BE2C (cell line): ENCODE measurements at regions not wholly inside any gene's neighbourhood (a gene's known extent, or its start where the extent isn't known, plus 50 kb on each side); places are given as distances from the start of the nearest gene placed in this dataset.
"Not testable (repeated sequence)": the region's sequence is repeated elsewhere in the genome, so short reads cannot be mapped to it uniquely, and the experiment has no call there.

Experiments
- DNase-seq: peaks from one replicate; pipeline ENCODE4 v3.0.0-alpha.2; 2020
- H3K27me3 ChIP-seq: fragments of 250-450 bp; sonication (Bioruptor Pico); 2 replicates; pipeline ENCODE4 v1.5.1; 2020; ENCODE audit warnings: mild to moderate bottlenecking
- H3K36me3 ChIP-seq: fragments of 250-450 bp; sonication (Bioruptor Pico); 2 replicates; pipeline ENCODE4 v1.5.1; 2020; ENCODE audit warnings: mild to moderate bottlenecking
- H3K4me1 ChIP-seq: fragments of 250-450 bp; sonication (Bioruptor Pico); 2 replicates; pipeline ENCODE4 v1.5.1; 2020
- H3K4me3 ChIP-seq: 2 replicates; pipeline ENCODE4 v1.5.1; 2011; ENCODE audit warnings: low read depth, low read length
- H3K9me3 ChIP-seq: fragments of 250-450 bp; sonication (Bioruptor Pico); 2 replicates; pipeline ENCODE4 v1.5.1; 2020
- TF ChIP-seq, protein P1 (sequence below): IDR thresholded peaks from 2 replicates; pipeline ENCODE4 v1.5.1; 2012; ENCODE audit warnings: mild to moderate bottlenecking, low read depth, low read length

- TF ChIP-seq, protein P1, sequence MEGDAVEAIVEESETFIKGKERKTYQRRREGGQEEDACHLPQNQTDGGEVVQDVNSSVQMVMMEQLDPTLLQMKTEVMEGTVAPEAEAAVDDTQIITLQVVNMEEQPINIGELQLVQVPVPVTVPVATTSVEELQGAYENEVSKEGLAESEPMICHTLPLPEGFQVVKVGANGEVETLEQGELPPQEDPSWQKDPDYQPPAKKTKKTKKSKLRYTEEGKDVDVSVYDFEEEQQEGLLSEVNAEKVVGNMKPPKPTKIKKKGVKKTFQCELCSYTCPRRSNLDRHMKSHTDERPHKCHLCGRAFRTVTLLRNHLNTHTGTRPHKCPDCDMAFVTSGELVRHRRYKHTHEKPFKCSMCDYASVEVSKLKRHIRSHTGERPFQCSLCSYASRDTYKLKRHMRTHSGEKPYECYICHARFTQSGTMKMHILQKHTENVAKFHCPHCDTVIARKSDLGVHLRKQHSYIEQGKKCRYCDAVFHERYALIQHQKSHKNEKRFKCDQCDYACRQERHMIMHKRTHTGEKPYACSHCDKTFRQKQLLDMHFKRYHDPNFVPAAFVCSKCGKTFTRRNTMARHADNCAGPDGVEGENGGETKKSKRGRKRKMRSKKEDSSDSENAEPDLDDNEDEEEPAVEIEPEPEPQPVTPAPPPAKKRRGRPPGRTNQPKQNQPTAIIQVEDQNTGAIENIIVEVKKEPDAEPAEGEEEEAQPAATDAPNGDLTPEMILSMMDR: peak; percentile 24
- no peaks in the 10 kb centered on the region for H3K27me3 ChIP-seq
- H3K9me3 ChIP-seq: no peaks in the 10 kb centered on the region
- no peaks in the 10 kb centered on the region for H3K4me1 ChIP-seq
- no peak overlapping the region for H3K4me3 ChIP-seq
- H3K36me3 ChIP-seq: no peaks in the 10 kb centered on the region
- DNase-seq: peak; percentile 2
Measured at GRCh38 chrX:128992107-128992971, 531.0 kb downstream of the SMARCA1 start.

DNA sequence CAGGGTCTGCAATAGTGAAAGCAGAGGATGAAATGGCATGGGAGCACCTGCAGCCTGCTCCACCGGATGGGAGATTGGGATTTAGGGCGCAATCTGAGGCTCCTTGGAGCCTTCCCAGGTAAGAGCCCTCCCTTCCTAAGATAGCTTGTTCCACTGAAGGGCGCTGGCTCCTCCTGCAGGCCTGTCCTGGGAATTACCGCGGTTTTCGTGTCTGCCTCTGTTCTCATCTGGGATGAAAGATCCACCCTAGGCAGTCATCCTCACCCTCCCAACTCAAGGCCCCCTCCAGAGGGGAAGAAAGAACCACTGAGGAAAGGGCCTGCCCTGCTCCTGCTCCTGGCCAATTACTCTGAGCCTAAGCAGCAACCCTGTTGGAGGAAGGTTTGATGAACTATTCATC, 547.5 kb downstream of the SMARCA1 start:
- TF ChIP-seq, protein P1: peak; percentile 69
- Histone ChIP-seq H3K4me3 (no peak overlapping the region), H3K4me1 (no peaks in the 10 kb centered on the region), H3K27me3 (no peaks in the 10 kb centered on the region), H3K9me3 (no peaks in the 10 kb centered on the region), H3K36me3 (no peaks in the 10 kb centered on the region)
- DNase-seq: peak; percentile 36

DNA sequence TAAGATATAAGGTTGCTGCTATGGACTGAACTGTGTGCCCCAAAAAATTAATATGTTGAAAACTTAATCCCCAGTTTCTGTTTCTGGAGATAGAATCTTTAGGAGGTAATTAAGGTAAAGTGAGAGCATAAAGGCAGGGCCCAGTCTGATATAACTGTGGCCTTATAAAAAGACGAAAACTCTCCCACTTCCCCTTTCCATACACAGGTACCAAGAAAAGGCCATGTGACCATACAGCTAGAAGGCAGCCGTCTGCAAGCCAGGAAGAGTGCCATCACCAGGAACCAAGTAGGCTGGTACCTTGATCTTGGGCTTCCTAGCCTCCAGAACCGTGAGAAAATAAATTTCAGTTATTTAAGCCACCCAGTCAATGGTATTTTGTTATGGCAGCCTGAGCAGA, 550.3 kb downstream of the SMARCA1 start:
- H3K4me1 ChIP-seq: no peaks in the 10 kb centered on the region
- H3K27me3 ChIP-seq: no peaks in the 10 kb centered on the region
- H3K9me3 ChIP-seq: no peaks in the 10 kb centered on the region
- H3K36me3 ChIP-seq: no peaks in the 10 kb centered on the region
- no peak overlapping the region for H3K4me3 ChIP-seq
- TF ChIP-seq, protein P1: no peak
- no peak for DNase-seq

- Histone ChIP-seq H3K9me3 (no peaks in the 10 kb centered on the region), H3K4me3 (no peak overlapping the region), H3K27me3 (no peaks in the 10 kb centered on the region), H3K4me1 (no peaks in the 10 kb centered on the region), H3K36me3 (no peaks in the 10 kb centered on the region)
- no peak for DNase-seq
- TF ChIP-seq, protein P1: no peak
Measured at GRCh38 chrX:128961290-128961689, 562.0 kb downstream of the SMARCA1 start.

- not testable (repeated sequence) for H3K27me3 ChIP-seq, H3K36me3 ChIP-seq, H3K4me1 ChIP-seq, DNase-seq, H3K4me3 ChIP-seq, H3K9me3 ChIP-seq
Measured at GRCh38 chrX:128954697-128955096, 568.6 kb downstream of the SMARCA1 start.

DNA sequence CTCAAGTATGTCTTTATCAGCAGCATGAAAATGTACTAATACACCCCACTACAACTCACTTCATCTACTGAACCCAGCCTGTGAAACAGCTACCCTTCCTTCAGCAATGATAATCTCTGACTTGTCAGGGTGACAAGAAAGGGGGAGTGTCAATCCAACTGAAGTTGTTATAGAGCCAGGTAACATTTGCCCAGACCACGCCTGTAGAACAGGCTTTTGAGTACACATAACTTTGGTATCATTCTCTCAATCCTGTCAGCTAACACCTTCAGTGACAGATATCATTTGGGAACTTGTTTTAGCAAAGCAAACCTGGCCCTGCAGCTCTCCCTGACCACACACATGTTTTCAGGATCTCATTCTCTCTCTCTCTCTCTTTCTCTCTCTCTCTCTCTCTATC, 592.2 kb downstream of the SMARCA1 start:
- no peak for DNase-seq
- no peaks in the 10 kb centered on the region for H3K9me3 ChIP-seq
- H3K27me3 ChIP-seq: no peaks in the 10 kb centered on the region
- no peak overlapping the region for H3K4me3 ChIP-seq
- H3K36me3 ChIP-seq: no peaks in the 10 kb centered on the region
- TF ChIP-seq, protein P1: no peak
- H3K4me1 ChIP-seq: no peaks in the 10 kb centered on the region
